ENCODE measurements at regions not wholly inside any gene's neighbourhood (a gene's known extent, or its start where the extent isn't known, plus 50 kb on each side); places are given as distances from the start of the nearest gene placed in this dataset.
"Not testable (repeated sequence)": the region's sequence is repeated elsewhere in the genome, so short reads cannot be mapped to it uniquely, and the experiment has no call there.

- no peak for TF ChIP-seq CTCF (IDR thresholded peaks at IDR 0.05; ENCODE audit: unreplicated experiment)
- Mint-ChIP-seq H3K27ac (ENCODE audit: unreplicated experiment) (no peak overlapping the region), H3K4me3 (ENCODE audit: unreplicated experiment) (no peak overlapping the region), H3K27me3 (ENCODE audit: unreplicated experiment) (peaks cover 2% of the 10 kb centered on the region), H3K36me3 (ENCODE audit: low read depth, unreplicated experiment) (no peaks in the 10 kb centered on the region), H3K9me3 (ENCODE audit: unreplicated experiment) (no peaks in the 10 kb centered on the region), H3K4me1 (ENCODE audit: unreplicated experiment) (no peaks in the 10 kb centered on the region)
- no peak for DNase-seq (ENCODE audit: low spot score)
These were observed 74.8 kb upstream of the TNP1 start for GRCh38 chr2:216934623-216935022.

- Mint-ChIP-seq H3K36me3 (ENCODE audit: low read depth, unreplicated experiment) (no peaks in the 10 kb centered on the region), H3K9me3 (ENCODE audit: unreplicated experiment) (no peaks in the 10 kb centered on the region), H3K4me3 (ENCODE audit: unreplicated experiment) (no peak overlapping the region), H3K27me3 (ENCODE audit: unreplicated experiment) (peaks cover 2% of the 10 kb centered on the region), H3K27ac (ENCODE audit: unreplicated experiment) (no peak overlapping the region), H3K4me1 (ENCODE audit: unreplicated experiment) (no peaks in the 10 kb centered on the region)
- no peak for DNase-seq (ENCODE audit: low spot score)
- TF ChIP-seq CTCF (IDR thresholded peaks at IDR 0.05; ENCODE audit: unreplicated experiment) = no peak
These were observed 74.3 kb upstream of the TNP1 start for GRCh38 chr2:216934151-216934550.

GRCh38 chr2:216932863-216933548 is 73.1 kb upstream of the TNP1 start:
- Mint-ChIP-seq H3K4me3 (ENCODE audit: unreplicated experiment) (no peak overlapping the region), H3K27me3 (ENCODE audit: unreplicated experiment) (peaks cover 2% of the 10 kb centered on the region), H3K4me1 (ENCODE audit: unreplicated experiment) (no peaks in the 10 kb centered on the region), H3K9me3 (ENCODE audit: unreplicated experiment) (no peaks in the 10 kb centered on the region), H3K27ac (ENCODE audit: unreplicated experiment) (no peak overlapping the region), H3K36me3 (ENCODE audit: low read depth, unreplicated experiment) (no peaks in the 10 kb centered on the region)
- no peak for DNase-seq (ENCODE audit: low spot score)
- TF ChIP-seq CTCF (IDR thresholded peaks at IDR 0.05; ENCODE audit: unreplicated experiment) = no peak

GRCh38 chr2:216932113-216932862 is 72.4 kb upstream of the TNP1 start:
- no peak for DNase-seq (ENCODE audit: low spot score)
- Mint-ChIP-seq H3K4me3 (ENCODE audit: unreplicated experiment) (no peak overlapping the region), H3K27ac (ENCODE audit: unreplicated experiment) (no peak overlapping the region), H3K9me3 (ENCODE audit: unreplicated experiment) (no peaks in the 10 kb centered on the region), H3K36me3 (ENCODE audit: low read depth, unreplicated experiment) (no peaks in the 10 kb centered on the region), H3K27me3 (ENCODE audit: unreplicated experiment) (peaks cover 2% of the 10 kb centered on the region), H3K4me1 (ENCODE audit: unreplicated experiment) (no peaks in the 10 kb centered on the region)
- no peak for TF ChIP-seq CTCF (IDR thresholded peaks at IDR 0.05; ENCODE audit: unreplicated experiment)

GRCh38 chr2:216930716-216931115 is 70.9 kb upstream of the TNP1 start:
- Mint-ChIP-seq H3K4me1 (ENCODE audit: unreplicated experiment) (no peaks in the 10 kb centered on the region), H3K9me3 (ENCODE audit: unreplicated experiment) (no peaks in the 10 kb centered on the region), H3K36me3 (ENCODE audit: low read depth, unreplicated experiment) (no peaks in the 10 kb centered on the region), H3K27ac (ENCODE audit: unreplicated experiment) (no peak overlapping the region), H3K4me3 (ENCODE audit: unreplicated experiment) (no peak overlapping the region), H3K27me3 (ENCODE audit: unreplicated experiment) (no peaks in the 10 kb centered on the region)
- TF ChIP-seq CTCF (IDR thresholded peaks at IDR 0.05; ENCODE audit: unreplicated experiment) = no peak
- DNase-seq (ENCODE audit: low spot score) = no peak

- not testable (repeated sequence) for H3K9me3 Mint-ChIP-seq (ENCODE audit: unreplicated experiment); DNase-seq (ENCODE audit: low spot score); H3K27ac Mint-ChIP-seq (ENCODE audit: unreplicated experiment)
These were observed 69.5 kb upstream of the TNP1 start for GRCh38 chr2:216929338-216929737.

More at GRCh38 chr2:216929338-216929737, 69.5 kb upstream of the TNP1 start:
- H3K27me3 Mint-ChIP-seq (ENCODE audit: unreplicated experiment); H3K36me3 Mint-ChIP-seq (ENCODE audit: low read depth, unreplicated experiment); H3K4me1 Mint-ChIP-seq (ENCODE audit: unreplicated experiment); H3K4me3 Mint-ChIP-seq (ENCODE audit: unreplicated experiment): not testable (repeated sequence)
